H9 (cell line): ENCODE measurements at regions not wholly inside any gene's neighbourhood (a gene's known extent, or its start where the extent isn't known, plus 50 kb on each side); places are given as distances from the start of the nearest gene placed in this dataset.

Experiments used
- DNase-seq: peaks from one replicate; pipeline ENCODE4 v3.0.0-alpha.2; 2017
- H2AFZ ChIP-seq: one replicate; pipeline ENCODE4 v1.6.1; 2013; ENCODE audit warnings: mild to moderate bottlenecking, low read length, control low read depth, moderate library complexity
- H2AK5ac ChIP-seq: 2 replicates; pipeline ENCODE4 v1.6.1; 2013; ENCODE audit warnings: low read length, control low read depth, mixed read lengths; ENCODE audit not compliant: insufficient read length
- H2BK120ac ChIP-seq: one replicate; pipeline ENCODE4 v1.6.1; 2013; ENCODE audit warnings: low read depth, mild to moderate bottlenecking, low read length, control low read depth, inconsistent platforms; ENCODE audit not compliant: poor library complexity, severe bottlenecking
- H2BK12ac ChIP-seq: 2 replicates; pipeline ENCODE4 v1.6.1; 2013; ENCODE audit warnings: low read length, control low read depth, mixed read lengths, low read depth; ENCODE audit not compliant: insufficient read length
- H2BK15ac ChIP-seq: 2 replicates; pipeline ENCODE4 v1.6.1; 2013; ENCODE audit warnings: low read depth, low read length, control low read depth
- H2BK20ac ChIP-seq: one replicate; pipeline ENCODE4 v1.6.1; 2013; ENCODE audit warnings: low read depth, mild to moderate bottlenecking, low read length, control low read depth, inconsistent platforms; ENCODE audit not compliant: poor library complexity, severe bottlenecking
- H2BK5ac ChIP-seq: 2 replicates; pipeline ENCODE4 v1.6.1; 2013; ENCODE audit warnings: low read length, control low read depth, mixed read lengths; ENCODE audit not compliant: insufficient read length
- H3K14ac ChIP-seq: 2 replicates; pipeline ENCODE4 v1.6.1; 2013; ENCODE audit warnings: low read length, control low read depth; ENCODE audit not compliant: insufficient read depth
- H3K18ac ChIP-seq: 2 replicates; pipeline ENCODE4 v1.6.1; 2013; ENCODE audit warnings: low read depth, mild to moderate bottlenecking, mixed read lengths, low read length, control low read depth; ENCODE audit not compliant: insufficient read length
- H3K23ac ChIP-seq: 2 replicates; pipeline ENCODE4 v1.6.1; 2013; ENCODE audit warnings: low read length, control low read depth, mixed read lengths, low read depth; ENCODE audit not compliant: insufficient read length
- H3K23me2 ChIP-seq: 2 replicates; pipeline ENCODE4 v1.6.1; 2013; ENCODE audit warnings: low read depth, mild to moderate bottlenecking, mixed read lengths, low read length, control low read depth; ENCODE audit not compliant: insufficient read length, poor library complexity, severe bottlenecking
- H3K27ac ChIP-seq: 2 replicates; pipeline ENCODE4 v1.5.1; 2013; ENCODE audit warnings: low read length, control low read depth, mixed read lengths, low read depth; ENCODE audit not compliant: insufficient read length
- H3K27me3 ChIP-seq: 2 replicates; pipeline ENCODE4 v1.6.1; 2013; ENCODE audit warnings: low read length, control low read depth, inconsistent platforms; ENCODE audit not compliant: insufficient read depth
- H3K4ac ChIP-seq: 2 replicates; pipeline ENCODE4 v1.6.1; 2013; ENCODE audit warnings: low read depth, mild to moderate bottlenecking, control low read depth, inconsistent platforms, low read length, moderate library complexity
- H3K4me1 ChIP-seq: 2 replicates; pipeline ENCODE4 v1.6.1; 2013; ENCODE audit warnings: low read length, control low read depth, inconsistent platforms; ENCODE audit not compliant: insufficient read depth
- H3K4me2 ChIP-seq: 2 replicates; pipeline ENCODE4 v1.6.1; 2013; ENCODE audit warnings: low read length, control low read depth, mixed read lengths; ENCODE audit not compliant: insufficient read length, insufficient read depth
- H3K56ac ChIP-seq: 2 replicates; pipeline ENCODE4 v1.6.1; 2013; ENCODE audit warnings: low read depth, mild to moderate bottlenecking, mixed read lengths, low read length, control low read depth; ENCODE audit not compliant: insufficient read length
- H3K79me1 ChIP-seq: 2 replicates; pipeline ENCODE4 v1.6.1; 2013; ENCODE audit warnings: low read depth, mild to moderate bottlenecking, moderate library complexity, low read length, control low read depth, inconsistent platforms; ENCODE audit not compliant: insufficient read depth, poor library complexity, severe bottlenecking
- H3K79me2 ChIP-seq: 2 replicates; pipeline ENCODE4 v1.6.1; 2013; ENCODE audit warnings: low read length, control low read depth, inconsistent platforms; ENCODE audit not compliant: insufficient read depth
- H3K9ac ChIP-seq: 2 replicates; pipeline ENCODE4 v1.6.1; 2013; ENCODE audit warnings: low read length, control low read depth, mixed read lengths; ENCODE audit not compliant: insufficient read length; ENCODE audit errors: extremely low read depth
- H3K9me3 ChIP-seq: one replicate; pipeline ENCODE4 v1.6.1; 2013; ENCODE audit warnings: low read depth, low read length, inconsistent platforms; ENCODE audit not compliant: control insufficient read depth
- H3T11ph ChIP-seq: one replicate; pipeline ENCODE4 v1.6.1; 2013; ENCODE audit warnings: mild to moderate bottlenecking, low read length, control low read depth, inconsistent platforms
- H4K20me1 ChIP-seq: one replicate; pipeline ENCODE4 v1.6.1; 2013; ENCODE audit not compliant: control insufficient read depth, insufficient read length, insufficient read depth
- H4K5ac ChIP-seq: 2 replicates; pipeline ENCODE4 v1.6.1; 2013; ENCODE audit warnings: low read depth, mild to moderate bottlenecking, mixed read lengths, low read length, control low read depth; ENCODE audit not compliant: insufficient read length
- H4K8ac ChIP-seq: replicated peaks from 2 replicates; pipeline ENCODE4 v1.6.1; 2013; ENCODE audit warnings: low read length, control low read depth, mixed read lengths, low read depth; ENCODE audit not compliant: insufficient read length
- H4K91ac ChIP-seq: 2 replicates; pipeline ENCODE4 v1.6.1; 2013; ENCODE audit warnings: low read depth, mild to moderate bottlenecking, moderate library complexity, mixed read lengths, low read length, control low read depth; ENCODE audit not compliant: insufficient read length
- H3K27ac Mint-ChIP-seq, 3 experiments: 2 replicates in 2 of 3; 3 replicates in 1 of 3; pipeline ENCODE4 v1.8.0; 2020 to 2021; ENCODE audit warnings: mixed read lengths in 3 of 3, mild to moderate bottlenecking in 1 of 3, moderate library complexity in 1 of 3
- H3K27me3 Mint-ChIP-seq: 2 replicates; pipeline ENCODE4 v1.8.0; 2021; ENCODE audit warnings: low read depth, mild to moderate bottlenecking, moderate library complexity, mixed read lengths
- H3K36me3 Mint-ChIP-seq, 3 experiments: 2 replicates in 2 of 3; 3 replicates in 1 of 3; pipeline ENCODE4 v1.8.0; 2020 to 2021; ENCODE audit warnings: low read depth in 3 of 3, mixed read lengths in 3 of 3; ENCODE audit not compliant: insufficient read depth in 1 of 3
- H3K4me1 Mint-ChIP-seq, 2 experiments: 2 replicates each; pipeline ENCODE4 v1.8.0; 2020; ENCODE audit warnings: mixed read lengths in 2 of 2
- H3K4me3 Mint-ChIP-seq, 2 experiments: 2 replicates in 1 of 2; 3 replicates in 1 of 2; pipeline ENCODE4 v1.8.0; 2020 to 2021; ENCODE audit warnings: mild to moderate bottlenecking in 2 of 2, mixed read lengths in 2 of 2, moderate library complexity in 1 of 2
- H3K9me3 Mint-ChIP-seq, 2 experiments: 2 replicates in 1 of 2; 3 replicates in 1 of 2; pipeline ENCODE4 v1.8.0; 2020; ENCODE audit warnings: mild to moderate bottlenecking in 2 of 2, mixed read lengths in 2 of 2, moderate library complexity in 1 of 2
- WGBS: extraction: QIAGEN DNeasy Blood & Tissue Kit; methylation state at CpG from one replicate; pipeline ENCODE4 v1.1.7; 2013; ENCODE audit warnings: missing lambda C conversion rate, low lambda C conversion rate, mixed read lengths; ENCODE audit not compliant: insufficient read length; ENCODE audit errors: extremely low coverage; 5-methylcytosine and 5-hydroxymethylcytosine counted together
- TF ChIP-seq, protein P1 (sequence below): fragments of 200-600 bp; sonication (generic); conservative IDR thresholded peaks from 3 replicates; pipeline ENCODE4 v1.8.0; 2021; ENCODE audit warnings: antibody characterized with exemption, mild to moderate bottlenecking

DNA sequence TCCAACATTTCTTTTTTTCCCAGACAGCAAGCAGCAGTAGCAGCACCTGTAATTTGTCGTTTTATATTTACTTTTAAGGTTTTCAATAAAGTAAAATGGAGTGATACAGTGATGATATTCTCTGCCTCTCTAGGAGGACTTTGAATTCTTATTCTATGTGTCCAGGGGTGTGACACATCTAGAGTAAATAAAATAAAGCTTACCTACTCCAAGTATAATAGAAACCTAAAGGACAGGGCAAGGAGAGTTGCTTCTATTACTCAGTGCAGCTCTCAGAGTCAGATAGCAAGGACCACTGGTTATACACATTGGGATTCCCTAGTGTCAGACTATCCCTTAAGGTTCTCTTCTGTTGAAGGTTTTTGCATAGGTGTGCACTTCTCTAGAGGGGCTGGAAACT lies 95.9 kb downstream of the LMO4 start:
- no peak overlapping the region for H3K4ac ChIP-seq
- H2AK5ac ChIP-seq: no peak overlapping the region
- no peaks in the 10 kb centered on the region for H3K9me3 ChIP-seq
- no peaks in the 10 kb centered on the region for H3K27me3 ChIP-seq
- no peaks in the 10 kb centered on the region for H3K79me1 ChIP-seq
- WGBS: no CpG with 5 or more reads among the region's 1 CpG
- no peak overlapping the region for H2BK5ac ChIP-seq
- H3K18ac ChIP-seq: no peak overlapping the region
- H2BK12ac ChIP-seq: no peak overlapping the region
- H2BK15ac ChIP-seq: no peak overlapping the region
- H2BK120ac ChIP-seq: no peak overlapping the region
- H3K27ac ChIP-seq: no peak overlapping the region
- TF ChIP-seq, protein P1, sequence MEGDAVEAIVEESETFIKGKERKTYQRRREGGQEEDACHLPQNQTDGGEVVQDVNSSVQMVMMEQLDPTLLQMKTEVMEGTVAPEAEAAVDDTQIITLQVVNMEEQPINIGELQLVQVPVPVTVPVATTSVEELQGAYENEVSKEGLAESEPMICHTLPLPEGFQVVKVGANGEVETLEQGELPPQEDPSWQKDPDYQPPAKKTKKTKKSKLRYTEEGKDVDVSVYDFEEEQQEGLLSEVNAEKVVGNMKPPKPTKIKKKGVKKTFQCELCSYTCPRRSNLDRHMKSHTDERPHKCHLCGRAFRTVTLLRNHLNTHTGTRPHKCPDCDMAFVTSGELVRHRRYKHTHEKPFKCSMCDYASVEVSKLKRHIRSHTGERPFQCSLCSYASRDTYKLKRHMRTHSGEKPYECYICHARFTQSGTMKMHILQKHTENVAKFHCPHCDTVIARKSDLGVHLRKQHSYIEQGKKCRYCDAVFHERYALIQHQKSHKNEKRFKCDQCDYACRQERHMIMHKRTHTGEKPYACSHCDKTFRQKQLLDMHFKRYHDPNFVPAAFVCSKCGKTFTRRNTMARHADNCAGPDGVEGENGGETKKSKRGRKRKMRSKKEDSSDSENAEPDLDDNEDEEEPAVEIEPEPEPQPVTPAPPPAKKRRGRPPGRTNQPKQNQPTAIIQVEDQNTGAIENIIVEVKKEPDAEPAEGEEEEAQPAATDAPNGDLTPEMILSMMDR: no peak
- peaks cover 0 to 3% of the 10 kb centered on the region in 2 experiments; a peak in 2 of 5 replicates for H3K9me3 Mint-ChIP-seq
- H4K5ac ChIP-seq: no peak overlapping the region
- H4K8ac ChIP-seq: no peak overlapping the region
- H3K27me3 Mint-ChIP-seq: no peaks in the 10 kb centered on the region
- no peak overlapping the region for H3K27ac Mint-ChIP-seq
- no peak overlapping the region for H4K91ac ChIP-seq
- no peaks in the 10 kb centered on the region for H3K23me2 ChIP-seq
- no peak overlapping the region for H3K14ac ChIP-seq
- no peak overlapping the region for H3K9ac ChIP-seq
- H3K4me3 Mint-ChIP-seq: no peak overlapping the region
- H2BK20ac ChIP-seq: no peak overlapping the region
- H3K4me1 ChIP-seq: peaks cover 7% of the 10 kb centered on the region; the same call in 1 of the 2 replicates
- no peak overlapping the region for H2AFZ ChIP-seq
- no peaks in the 10 kb centered on the region; a peak in 2 of 7 replicates for H3K36me3 Mint-ChIP-seq
- DNase-seq: no peak
- H3K23ac ChIP-seq: no peak overlapping the region
- H3T11ph ChIP-seq: no peak overlapping the region
- H4K20me1 ChIP-seq: no peaks in the 10 kb centered on the region
- no peak overlapping the region for H3K56ac ChIP-seq
- H3K79me2 ChIP-seq: no peaks in the 10 kb centered on the region
- no peak overlapping the region for H3K4me2 ChIP-seq
- peaks cover 27 to 31% of the 10 kb centered on the region in 2 experiments for H3K4me1 Mint-ChIP-seq
